Endodermal cell (in vitro differentiated cells): ENCODE measurements at regions not wholly inside any gene's neighbourhood (a gene's known extent, or its start where the extent isn't known, plus 50 kb on each side); places are given as distances from the start of the nearest gene placed in this dataset.

ENCODE experiments used
- DNase-seq: peaks from one replicate; pipeline ENCODE4 v3.0.0-alpha.2; 2017
- H3K27ac ChIP-seq: 2 replicates; pipeline ENCODE4 v1.5.1; 2013; ENCODE audit warnings: mild to moderate bottlenecking, low read depth, low read length, moderate library complexity
- H3K27me3 ChIP-seq: 2 replicates; pipeline ENCODE4 v1.6.1; 2013; ENCODE audit warnings: mild to moderate bottlenecking, low read length, moderate library complexity; ENCODE audit not compliant: insufficient read depth, control insufficient read depth, poor library complexity, severe bottlenecking
- H3K36me3 ChIP-seq: 2 replicates; pipeline ENCODE4 v1.7.0; 2013; ENCODE audit warnings: mild to moderate bottlenecking, low read length, moderate library complexity; ENCODE audit not compliant: control insufficient read depth, insufficient read depth
- H3K4me1 ChIP-seq: one replicate; pipeline ENCODE4 v1.7.0; 2013; ENCODE audit warnings: low read length; ENCODE audit not compliant: control insufficient read depth, insufficient read depth
- H3K4me3 ChIP-seq: 2 replicates; pipeline ENCODE4 v1.5.1; 2013; ENCODE audit warnings: mild to moderate bottlenecking, low read length, moderate library complexity
- H3K9ac ChIP-seq: 2 replicates; pipeline ENCODE4 v1.6.1; 2013; ENCODE audit warnings: mild to moderate bottlenecking, low read length, moderate library complexity; ENCODE audit not compliant: poor library complexity, severe bottlenecking; ENCODE audit errors: extremely low read depth
- H3K9me3 ChIP-seq: 2 replicates; pipeline ENCODE4 v1.6.1; 2013; ENCODE audit warnings: mild to moderate bottlenecking, low read length, moderate library complexity; ENCODE audit not compliant: control insufficient read depth
- H3K27ac Mint-ChIP-seq: 2 replicates; pipeline ENCODE4 v1.8.0; 2020; ENCODE audit warnings: mixed read lengths
- H3K27me3 Mint-ChIP-seq: 2 replicates; pipeline ENCODE4 v1.8.0; 2021; ENCODE audit warnings: mild to moderate bottlenecking, mixed read lengths; ENCODE audit not compliant: insufficient read depth
- H3K36me3 Mint-ChIP-seq: 2 replicates; pipeline ENCODE4 v1.8.0; 2020; ENCODE audit warnings: low read depth, mixed read lengths
- H3K4me1 Mint-ChIP-seq: 2 replicates; pipeline ENCODE4 v1.8.0; 2020; ENCODE audit warnings: mixed read lengths
- H3K4me3 Mint-ChIP-seq: 2 replicates; pipeline ENCODE4 v1.8.0; 2020; ENCODE audit warnings: mild to moderate bottlenecking, moderate library complexity, mixed read lengths
- H3K9me3 Mint-ChIP-seq: 2 replicates; pipeline ENCODE4 v1.8.0; 2020; ENCODE audit warnings: mild to moderate bottlenecking, mixed read lengths
- WGBS, 2 experiments: methylation state at CpG; one replicate each; pipeline versions ENCODE4 v1.1.5 to v1.1.7; 2013; ENCODE audit warnings: missing lambda C conversion rate in 2 of 2, mixed read lengths in 1 of 2; ENCODE audit not compliant: insufficient coverage in 1 of 2, insufficient read length in 1 of 2; 5-methylcytosine and 5-hydroxymethylcytosine counted together
- TF ChIP-seq, protein P1 (sequence below): fragments of 200-600 bp; sonication (generic); conservative IDR thresholded peaks from 2 replicates; pipeline ENCODE4 v1.5.0; 2021; ENCODE audit warnings: antibody characterized with exemption, mild to moderate bottlenecking

DNA sequence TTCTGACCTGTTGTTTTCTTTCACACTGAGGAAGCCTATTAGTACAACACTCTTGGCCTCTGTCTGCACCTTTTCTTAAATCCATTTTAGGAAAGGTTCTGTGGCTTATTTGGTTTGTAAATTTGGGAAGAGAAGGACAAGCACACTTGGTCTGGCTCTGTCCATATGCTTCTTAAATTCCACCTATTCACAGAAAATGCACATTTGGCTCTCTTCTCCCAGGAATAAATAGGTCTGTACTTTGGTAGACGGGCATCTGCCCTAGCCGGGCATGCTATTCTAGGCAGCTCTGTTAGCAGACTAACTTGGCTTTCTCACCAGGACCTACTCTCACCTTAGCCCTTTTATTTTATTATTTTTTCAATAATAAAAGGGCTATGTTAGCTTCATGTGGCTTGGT, 1211.8 kb upstream of the SLC39A10 start:
- Mint-ChIP-seq H3K27ac (no peak overlapping the region), H3K27me3 (no peaks in the 10 kb centered on the region), H3K4me3 (no peak overlapping the region), H3K4me1 (no peaks in the 10 kb centered on the region), H3K9me3 (peaks cover 3% of the 10 kb centered on the region), H3K36me3 (no peaks in the 10 kb centered on the region)
- Histone ChIP-seq H3K27ac (no peak overlapping the region), H3K4me3 (no peak overlapping the region), H3K9me3 (no peaks in the 10 kb centered on the region), H3K9ac (no peak overlapping the region), H3K27me3 (no peaks in the 10 kb centered on the region), H3K36me3 (no peaks in the 10 kb centered on the region), H3K4me1 (no peaks in the 10 kb centered on the region)
- no peak for DNase-seq
- TF ChIP-seq, protein P1, sequence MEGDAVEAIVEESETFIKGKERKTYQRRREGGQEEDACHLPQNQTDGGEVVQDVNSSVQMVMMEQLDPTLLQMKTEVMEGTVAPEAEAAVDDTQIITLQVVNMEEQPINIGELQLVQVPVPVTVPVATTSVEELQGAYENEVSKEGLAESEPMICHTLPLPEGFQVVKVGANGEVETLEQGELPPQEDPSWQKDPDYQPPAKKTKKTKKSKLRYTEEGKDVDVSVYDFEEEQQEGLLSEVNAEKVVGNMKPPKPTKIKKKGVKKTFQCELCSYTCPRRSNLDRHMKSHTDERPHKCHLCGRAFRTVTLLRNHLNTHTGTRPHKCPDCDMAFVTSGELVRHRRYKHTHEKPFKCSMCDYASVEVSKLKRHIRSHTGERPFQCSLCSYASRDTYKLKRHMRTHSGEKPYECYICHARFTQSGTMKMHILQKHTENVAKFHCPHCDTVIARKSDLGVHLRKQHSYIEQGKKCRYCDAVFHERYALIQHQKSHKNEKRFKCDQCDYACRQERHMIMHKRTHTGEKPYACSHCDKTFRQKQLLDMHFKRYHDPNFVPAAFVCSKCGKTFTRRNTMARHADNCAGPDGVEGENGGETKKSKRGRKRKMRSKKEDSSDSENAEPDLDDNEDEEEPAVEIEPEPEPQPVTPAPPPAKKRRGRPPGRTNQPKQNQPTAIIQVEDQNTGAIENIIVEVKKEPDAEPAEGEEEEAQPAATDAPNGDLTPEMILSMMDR, result no peak
- WGBS, 2 experiments, result 94% methylated on average over 2 of the region's 2 CpGs; no CpG with 5 or more reads in 1 of the 2 experiments

DNA sequence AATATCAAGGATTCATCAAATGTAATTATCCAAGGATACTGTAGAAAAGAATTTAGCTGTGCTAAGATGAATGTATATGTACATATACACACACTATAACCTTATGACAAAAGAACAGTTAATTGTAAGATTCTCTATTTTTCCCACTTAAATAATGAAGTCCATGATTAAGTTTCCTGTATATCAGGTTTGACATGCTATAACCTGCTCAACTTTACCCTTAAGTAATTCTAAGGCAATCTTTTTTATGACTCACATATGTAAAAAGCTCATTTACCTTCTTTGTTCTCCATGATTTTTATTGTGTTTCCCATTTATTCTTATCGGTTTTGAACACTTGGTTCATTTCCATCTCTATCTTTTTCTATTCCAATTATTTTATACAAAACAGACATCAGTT, 1213.1 kb upstream of the SLC39A10 start:
- H3K4me1 ChIP-seq, result no peaks in the 10 kb centered on the region
- H3K36me3 Mint-ChIP-seq, result no peaks in the 10 kb centered on the region
- H3K4me1 Mint-ChIP-seq, result no peaks in the 10 kb centered on the region
- no peak overlapping the region for H3K4me3 Mint-ChIP-seq
- WGBS, 2 experiments, result 78 to 100% methylated on average over 1 of the region's 1 CpG
- no peaks in the 10 kb centered on the region for H3K36me3 ChIP-seq
- TF ChIP-seq, protein P1, result no peak
- no peaks in the 10 kb centered on the region for H3K9me3 ChIP-seq
- no peak overlapping the region for H3K9ac ChIP-seq
- H3K9me3 Mint-ChIP-seq, result peaks cover 6% of the 10 kb centered on the region
- H3K27me3 Mint-ChIP-seq, result no peaks in the 10 kb centered on the region
- no peaks in the 10 kb centered on the region for H3K27me3 ChIP-seq
- no peak for DNase-seq
- no peak overlapping the region for H3K27ac Mint-ChIP-seq
- H3K27ac ChIP-seq, result no peak overlapping the region
- no peak overlapping the region for H3K4me3 ChIP-seq

DNA sequence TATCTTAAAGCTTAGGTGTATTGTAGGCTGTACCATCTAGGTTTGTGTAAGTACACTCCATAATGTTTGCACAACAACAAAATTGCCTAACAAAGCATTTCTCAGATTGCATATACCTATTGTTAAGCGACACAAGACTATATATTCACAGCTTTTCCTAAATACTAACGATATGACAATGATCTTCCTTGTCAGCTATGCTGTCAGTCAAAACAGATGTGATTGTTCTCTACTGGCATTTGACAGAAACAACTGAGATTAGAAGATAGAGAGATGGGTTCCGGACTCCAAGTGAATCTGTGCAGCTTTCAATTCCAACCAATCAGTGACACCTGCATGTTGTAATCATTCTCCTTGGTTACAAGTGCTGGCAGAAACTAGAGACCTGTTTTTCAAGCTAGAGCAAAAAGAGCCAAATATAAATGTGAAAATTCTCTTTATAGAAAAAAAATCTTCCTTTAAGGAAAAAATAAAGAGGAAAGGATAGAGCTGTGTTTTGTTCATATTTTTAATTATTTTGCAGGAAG, 1232.3 kb upstream of the SLC39A10 start:
- Mint-ChIP-seq H3K9me3 (no peaks in the 10 kb centered on the region), H3K27ac (no peak overlapping the region), H3K4me1 (no peaks in the 10 kb centered on the region), H3K27me3 (no peaks in the 10 kb centered on the region), H3K36me3 (no peaks in the 10 kb centered on the region), H3K4me3 (no peak overlapping the region)
- TF ChIP-seq, protein P1, result no peak
- Histone ChIP-seq H3K36me3 (no peaks in the 10 kb centered on the region), H3K4me3 (no peak overlapping the region), H3K9ac (no peak overlapping the region), H3K9me3 (no peaks in the 10 kb centered on the region), H3K27me3 (no peaks in the 10 kb centered on the region), H3K27ac (no peak overlapping the region), H3K4me1 (no peaks in the 10 kb centered on the region)
- 80 to 92% methylated on average over 1 to 3 of the region's 3 CpGs for WGBS, 2 experiments
- no peak for DNase-seq
